A673 (cell line): ENCODE measurements at regions not wholly inside any gene's neighbourhood (a gene's known extent, or its start where the extent isn't known, plus 50 kb on each side); places are given as distances from the start of the nearest gene placed in this dataset.

Experiments used
- EZH2 ChIP-seq: fragments of 200-600 bp; sonication (generic); IDR thresholded peaks from 2 replicates; pipeline ENCODE4 v1.6.1; 2017; ENCODE audit warnings: borderline replicate concordance, low read depth, mild to moderate bottlenecking, mixed read lengths, antibody characterized with exemption, low read length; ENCODE audit not compliant: poor library complexity, severe bottlenecking
- TF ChIP-seq, protein P1 (sequence below): fragments of 300-800, 200-600 bp; sonication (generic); conservative IDR thresholded peaks from 2 replicates; pipeline ENCODE4 v1.5.1; 2017; ENCODE audit warnings: low read depth, mild to moderate bottlenecking, antibody characterized with exemption, low read length, moderate library complexity, mixed read lengths

DNA sequence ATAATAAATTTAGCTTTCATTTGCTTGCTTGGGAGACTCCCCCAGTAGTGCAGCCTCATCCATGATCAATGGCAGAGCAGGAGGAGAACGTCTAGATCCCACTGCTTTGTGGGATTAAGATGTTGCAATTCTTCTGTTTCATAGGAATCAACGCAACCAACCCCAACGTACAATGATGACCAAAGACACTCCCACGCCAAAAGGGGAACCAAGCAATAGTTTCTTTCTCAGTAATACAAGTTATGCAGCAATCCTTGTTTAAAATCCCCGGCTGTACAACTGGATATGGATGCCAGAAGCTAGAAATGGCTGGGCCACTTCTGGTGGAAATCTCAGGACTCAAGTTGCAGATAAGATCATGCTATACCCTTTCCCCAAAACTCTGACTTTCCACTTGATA, 411.2 kb downstream of the VPS13C start:
- TF ChIP-seq, protein P1, sequence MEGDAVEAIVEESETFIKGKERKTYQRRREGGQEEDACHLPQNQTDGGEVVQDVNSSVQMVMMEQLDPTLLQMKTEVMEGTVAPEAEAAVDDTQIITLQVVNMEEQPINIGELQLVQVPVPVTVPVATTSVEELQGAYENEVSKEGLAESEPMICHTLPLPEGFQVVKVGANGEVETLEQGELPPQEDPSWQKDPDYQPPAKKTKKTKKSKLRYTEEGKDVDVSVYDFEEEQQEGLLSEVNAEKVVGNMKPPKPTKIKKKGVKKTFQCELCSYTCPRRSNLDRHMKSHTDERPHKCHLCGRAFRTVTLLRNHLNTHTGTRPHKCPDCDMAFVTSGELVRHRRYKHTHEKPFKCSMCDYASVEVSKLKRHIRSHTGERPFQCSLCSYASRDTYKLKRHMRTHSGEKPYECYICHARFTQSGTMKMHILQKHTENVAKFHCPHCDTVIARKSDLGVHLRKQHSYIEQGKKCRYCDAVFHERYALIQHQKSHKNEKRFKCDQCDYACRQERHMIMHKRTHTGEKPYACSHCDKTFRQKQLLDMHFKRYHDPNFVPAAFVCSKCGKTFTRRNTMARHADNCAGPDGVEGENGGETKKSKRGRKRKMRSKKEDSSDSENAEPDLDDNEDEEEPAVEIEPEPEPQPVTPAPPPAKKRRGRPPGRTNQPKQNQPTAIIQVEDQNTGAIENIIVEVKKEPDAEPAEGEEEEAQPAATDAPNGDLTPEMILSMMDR = no peak
- TF ChIP-seq EZH2 = no peak
